DMS153 treated with DMSO at 0.1 percent for 48 hours (cell line): ENCODE measurements at regions not wholly inside any gene's neighbourhood (a gene's known extent, or its start where the extent isn't known, plus 50 kb on each side); places are given as distances from the start of the nearest gene placed in this dataset.
"Not testable (repeated sequence)": the region's sequence is repeated elsewhere in the genome, so short reads cannot be mapped to it uniquely, and the experiment has no call there.

ENCODE experiments used
- DNase-seq: peaks from one replicate; lab custom pipeline; 2025; ENCODE audit not compliant: unreplicated experiment; lab: John Stamatoyannopoulos, UW

DNA sequence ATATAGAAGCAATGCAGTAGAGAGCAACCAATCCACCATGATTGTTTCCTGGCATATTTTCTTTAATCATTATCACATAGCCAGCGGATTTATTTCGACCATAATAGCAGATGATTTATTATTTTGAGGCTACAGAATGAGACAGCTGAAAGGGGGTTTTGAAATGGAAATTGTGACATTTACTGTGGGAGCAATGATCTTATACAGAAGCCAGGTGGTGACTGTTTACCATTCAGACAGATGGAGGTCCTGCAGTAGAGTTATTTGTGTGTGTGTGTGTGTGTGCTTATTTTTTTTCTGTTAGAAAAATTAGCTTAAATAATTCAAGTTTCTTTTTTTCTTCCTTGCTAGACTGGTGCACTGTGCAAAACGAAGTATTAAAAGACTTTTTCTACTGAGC is 1784.5 kb downstream of the MRPL39 start:
- no peak for DNase-seq

DNA sequence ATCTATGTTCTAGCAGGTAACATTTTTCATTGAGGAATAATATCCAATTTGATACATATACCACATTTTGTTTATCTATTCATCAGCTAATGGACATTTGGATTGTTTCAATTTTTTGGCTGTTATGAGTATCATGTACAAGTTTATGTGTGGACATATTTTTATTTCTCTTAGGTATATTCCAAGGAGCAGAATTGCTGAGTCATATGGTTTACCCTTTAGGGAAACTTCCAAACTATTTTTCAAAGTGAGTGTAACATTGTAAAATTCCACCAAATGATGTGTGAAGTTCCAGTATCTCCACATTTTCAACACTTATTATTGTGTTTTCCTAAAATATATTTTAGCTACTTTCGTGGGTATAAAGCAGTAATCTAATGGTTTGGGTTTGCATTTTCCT is 1789.9 kb downstream of the MRPL39 start:
- no peak for DNase-seq

DNA sequence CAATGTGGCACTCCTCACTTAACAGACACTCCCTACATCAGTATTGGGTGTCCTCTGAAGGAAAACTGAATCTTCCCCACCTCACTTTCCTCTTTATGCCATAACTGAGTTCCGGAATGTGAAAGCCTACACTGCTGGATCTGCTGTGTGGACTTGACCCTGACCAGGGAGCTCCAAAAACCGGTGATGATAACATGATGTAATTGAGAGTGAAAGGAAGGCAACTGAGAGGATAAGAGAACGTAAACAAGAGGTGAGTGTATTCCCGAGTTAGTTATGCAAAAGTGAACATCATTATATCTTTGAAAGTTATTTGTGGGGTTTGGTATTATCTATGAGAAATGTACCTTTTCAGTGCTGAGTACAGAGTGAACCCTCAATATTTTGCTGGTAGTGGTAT is 1794.8 kb downstream of the MRPL39 start:
- DNase-seq, result no peak

DNA sequence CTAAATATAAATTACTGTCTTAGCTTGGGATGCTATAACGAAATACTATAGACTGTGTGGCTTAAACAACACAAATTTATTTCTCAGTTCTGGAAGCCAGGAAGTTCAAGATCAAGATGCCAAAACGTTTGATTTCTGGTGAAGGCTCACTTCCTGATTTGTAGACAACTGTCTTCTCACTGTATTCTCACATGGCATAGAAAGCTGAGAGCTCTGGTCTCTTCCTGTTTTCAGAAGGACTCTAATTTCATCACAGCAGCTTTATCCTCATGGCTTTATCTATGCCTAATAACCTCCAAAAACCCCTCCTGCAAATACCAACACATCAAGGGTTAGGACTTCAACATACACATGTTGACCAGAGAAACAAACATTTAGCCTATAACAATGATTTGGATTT is 1795.5 kb downstream of the MRPL39 start:
- DNase-seq, result no peak

DNA sequence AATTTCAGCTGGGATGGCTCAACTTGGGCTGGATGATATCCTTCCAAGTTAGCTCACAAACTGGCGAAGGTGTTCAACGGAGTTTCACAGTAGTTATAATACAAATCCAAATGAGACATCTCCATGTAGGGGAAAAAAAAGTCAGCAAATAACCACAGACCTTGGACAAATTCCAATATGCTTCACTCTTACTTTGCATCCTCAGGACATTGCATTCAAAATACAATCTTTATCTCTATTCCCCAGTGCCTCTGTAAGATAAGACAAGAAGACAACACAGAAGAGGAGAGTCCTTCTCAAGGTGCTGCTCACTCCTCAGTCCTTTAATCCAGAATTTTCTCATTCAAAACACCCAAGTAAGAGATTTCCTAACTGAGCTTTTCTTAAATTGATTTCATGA is 1797.7 kb downstream of the MRPL39 start:
- DNase-seq, result no peak

DNA sequence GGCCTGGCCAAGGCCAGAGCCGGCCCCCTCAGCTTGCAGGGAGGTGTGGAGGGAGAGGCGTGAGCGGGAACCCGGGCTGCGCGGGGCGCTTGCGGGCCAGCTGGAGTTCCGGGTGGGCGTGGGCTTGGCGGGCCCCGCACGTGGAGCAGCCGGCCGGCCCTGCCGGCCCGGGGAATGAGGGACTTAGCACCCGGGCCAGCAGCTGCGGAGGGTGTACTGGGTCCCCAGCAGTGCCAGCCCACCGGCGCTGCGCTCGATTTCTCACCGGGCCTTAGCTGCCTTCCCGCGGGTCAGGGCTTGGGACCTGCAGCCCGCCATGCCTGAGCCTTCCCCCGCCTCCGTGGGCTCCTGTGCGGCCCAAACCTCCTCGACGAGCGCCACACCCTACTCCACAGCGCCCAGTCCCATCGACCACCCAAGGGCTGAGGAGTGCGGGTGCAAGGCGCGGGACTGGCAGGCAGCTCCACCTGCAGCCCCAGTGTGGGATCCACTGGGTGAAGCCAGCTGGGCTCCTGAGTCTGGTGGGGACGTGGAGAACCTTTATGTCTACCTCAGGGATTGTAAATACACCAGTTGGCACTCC is 1800.2 kb downstream of the MRPL39 start:
- DNase-seq, result not testable (repeated sequence)

DNA sequence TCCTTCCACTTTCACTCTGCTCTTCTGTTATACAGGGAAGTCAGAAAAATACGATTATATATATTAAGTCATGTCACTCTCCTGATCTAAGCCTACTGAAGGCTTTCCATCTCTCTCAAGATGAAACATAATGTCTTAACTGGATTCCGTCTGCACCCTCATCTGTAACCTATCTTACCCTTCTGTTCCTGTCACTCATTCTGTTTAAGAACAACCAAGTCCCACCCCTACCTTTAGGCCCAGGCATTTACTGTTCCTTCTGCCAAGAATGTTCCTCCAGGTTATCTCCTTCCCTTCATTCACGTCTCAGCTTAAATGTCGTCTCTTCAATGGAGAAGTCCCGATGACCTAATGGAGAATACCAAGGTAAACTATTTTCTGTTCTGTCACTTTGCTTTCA is 1802.4 kb downstream of the MRPL39 start:
- DNase-seq, result no peak

DNA sequence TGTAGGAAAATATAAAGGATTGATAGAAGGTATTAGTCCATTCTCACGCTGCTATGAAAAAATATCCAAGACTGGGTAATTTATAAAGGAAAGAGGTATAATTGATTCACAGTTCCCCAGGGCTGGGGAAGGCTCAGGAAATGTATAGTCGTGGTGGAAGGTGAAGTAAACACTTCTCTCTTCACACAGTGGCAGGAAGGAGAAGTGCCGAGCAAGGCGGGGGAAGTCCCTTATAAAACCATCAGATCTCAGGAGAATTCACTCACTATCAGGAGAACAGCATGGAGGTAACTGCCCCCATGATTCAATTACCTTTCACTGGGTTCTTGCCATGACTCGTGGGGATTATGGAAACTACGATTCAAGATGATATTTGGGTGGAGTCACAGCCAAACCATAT is 1806.0 kb downstream of the MRPL39 start:
- no peak for DNase-seq

DNA sequence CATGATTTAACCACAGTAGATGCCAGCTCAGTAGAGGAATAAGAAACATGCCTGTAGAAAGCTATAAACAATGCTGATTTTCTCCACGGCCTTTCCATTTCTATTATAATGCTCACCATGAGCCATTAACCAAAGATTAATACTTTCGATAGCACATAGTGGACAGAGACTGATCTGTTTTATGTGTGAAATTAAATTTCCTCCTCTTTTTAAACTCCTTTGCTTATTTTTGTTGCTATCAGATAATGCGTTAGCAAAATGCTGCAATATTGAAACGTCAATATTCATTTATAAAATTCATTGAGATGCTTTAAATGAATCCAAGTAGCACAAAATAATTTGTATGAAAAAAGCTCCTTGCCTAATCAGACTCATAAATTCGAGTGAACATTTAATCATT is 1807.9 kb downstream of the MRPL39 start:
- DNase-seq, result no peak

DNA sequence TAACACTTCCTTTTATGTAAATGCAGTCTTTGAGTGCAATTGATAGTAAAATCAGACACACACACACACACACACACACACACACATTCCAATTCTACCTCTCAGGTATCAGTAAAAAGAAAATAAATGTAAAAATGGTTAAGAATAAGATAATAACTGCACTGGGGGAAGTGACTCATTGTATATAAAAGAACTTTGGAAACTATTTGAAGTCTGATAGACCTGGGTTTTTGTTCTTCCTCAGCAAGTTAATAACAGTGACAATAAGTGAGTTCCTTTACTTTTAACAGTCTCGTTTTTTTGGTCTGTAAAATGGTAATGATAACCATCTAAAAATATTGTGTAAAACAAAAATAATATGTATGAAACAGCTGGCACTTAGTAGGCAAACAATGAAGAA is 1815.0 kb downstream of the MRPL39 start:
- DNase-seq, result no peak

DNA sequence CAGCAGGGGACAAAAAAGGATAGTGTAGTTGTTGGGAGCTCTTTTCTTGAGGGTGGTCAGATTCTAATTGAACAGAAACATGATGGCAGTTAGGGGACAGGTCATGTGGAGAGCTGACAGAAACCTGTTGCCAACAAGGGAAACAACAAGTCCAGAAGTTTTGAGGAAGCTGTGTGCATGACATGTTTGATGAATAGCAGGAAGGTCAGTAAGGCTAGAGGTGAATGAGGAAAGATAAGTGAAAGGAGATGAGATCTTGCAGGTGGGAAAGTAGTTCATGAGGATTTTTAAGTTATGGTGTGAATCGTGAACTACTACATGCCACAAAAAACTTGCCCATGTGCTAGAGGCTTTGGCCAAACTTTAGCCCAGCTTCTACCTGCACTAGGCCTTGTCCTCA is 1817.4 kb downstream of the MRPL39 start:
- DNase-seq, result no peak

DNA sequence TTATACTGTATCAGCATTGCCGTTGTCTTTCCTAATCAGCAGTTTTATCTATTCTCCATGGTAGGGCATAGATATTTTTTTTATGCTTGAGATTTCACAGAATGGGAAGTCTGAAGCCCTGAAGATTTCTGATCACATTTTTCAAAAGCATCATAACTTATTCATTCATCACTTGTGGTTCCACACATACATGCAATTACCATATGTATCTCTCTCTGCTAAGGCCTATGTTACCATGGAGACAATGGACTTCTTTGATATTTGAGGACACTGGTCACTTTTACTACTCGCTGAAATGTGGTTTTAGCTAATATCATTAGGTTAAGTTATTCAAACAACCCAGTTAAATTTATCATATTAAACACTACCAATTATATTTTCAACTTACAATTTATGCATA is 1827.0 kb downstream of the MRPL39 start:
- no peak for DNase-seq

DNA sequence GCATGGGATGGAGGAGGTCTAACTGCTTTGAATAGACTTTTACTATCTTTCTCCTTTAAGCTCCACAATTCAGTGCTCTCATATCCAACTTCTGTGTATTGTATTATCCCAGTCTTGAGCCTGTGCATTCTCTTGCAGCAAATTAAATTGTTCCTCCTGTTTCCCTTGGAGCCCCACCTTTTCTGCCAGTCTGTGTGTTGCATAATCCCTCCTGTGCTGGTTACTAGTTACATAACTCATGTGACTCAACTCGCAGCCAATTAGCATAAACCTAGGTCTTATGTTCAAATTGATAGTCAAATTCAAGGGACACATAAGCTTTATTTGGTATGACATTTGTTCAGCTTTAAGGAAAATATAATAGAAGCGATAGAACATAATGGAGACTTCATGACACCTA is 1863.5 kb downstream of the MRPL39 start:
- no peak for DNase-seq

DNA sequence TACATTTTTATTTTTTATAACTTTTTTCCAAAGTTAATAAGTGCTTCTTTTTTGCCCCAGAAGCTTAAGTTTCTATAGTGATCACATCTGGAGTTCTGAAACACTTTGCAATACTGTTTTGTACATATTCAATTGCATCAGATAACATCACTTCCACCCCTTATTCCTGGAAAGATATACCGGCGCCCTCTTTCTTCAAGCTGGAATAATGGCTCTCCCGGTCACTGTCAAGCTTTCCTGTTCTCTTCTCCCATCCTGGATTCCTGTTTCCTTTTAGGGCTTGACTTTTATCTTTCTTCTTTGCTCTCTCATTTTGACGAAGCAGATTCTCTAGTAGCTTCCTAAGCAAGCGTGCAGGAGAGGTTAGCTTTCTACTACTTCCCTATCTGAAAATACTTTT is 1866.8 kb downstream of the MRPL39 start:
- DNase-seq, result no peak

DNA sequence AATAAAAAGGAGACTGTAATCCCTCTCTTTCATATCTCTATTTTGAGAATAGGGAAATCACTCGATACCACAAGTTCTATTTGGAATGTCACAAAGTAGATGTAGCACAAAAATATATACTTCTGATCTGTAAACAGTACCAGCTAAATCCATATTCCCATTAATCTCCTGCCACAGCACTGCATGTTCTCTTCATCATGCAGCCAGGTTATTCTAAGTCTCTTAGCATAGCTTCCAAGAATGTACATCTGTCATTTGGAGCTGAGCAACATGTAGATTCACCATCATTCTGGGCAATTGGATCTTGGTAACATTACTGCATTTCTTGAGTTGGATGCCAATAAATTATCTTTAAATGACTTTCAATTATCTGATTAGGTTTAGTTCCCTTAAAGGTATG is 1874.5 kb downstream of the MRPL39 start:
- DNase-seq, result no peak

DNA sequence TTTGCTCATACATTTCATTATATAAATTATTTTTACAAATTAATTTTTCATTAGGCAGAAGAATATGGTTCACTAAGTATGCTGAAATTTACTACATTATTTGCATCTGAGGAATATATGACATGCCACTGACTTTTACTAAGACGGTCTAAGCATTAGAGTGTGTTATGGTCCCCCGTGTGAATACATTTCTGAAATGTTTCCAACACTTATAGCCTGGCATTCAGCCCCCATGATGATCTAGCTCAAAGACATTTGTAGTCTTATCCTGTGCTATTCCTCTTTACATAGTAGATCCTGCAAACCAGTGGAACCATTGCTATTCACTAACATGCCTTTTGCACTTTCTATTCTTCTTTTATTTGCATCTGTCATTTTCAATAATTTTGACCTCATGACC is 1878.0 kb downstream of the MRPL39 start:
- DNase-seq, result no peak

DNA sequence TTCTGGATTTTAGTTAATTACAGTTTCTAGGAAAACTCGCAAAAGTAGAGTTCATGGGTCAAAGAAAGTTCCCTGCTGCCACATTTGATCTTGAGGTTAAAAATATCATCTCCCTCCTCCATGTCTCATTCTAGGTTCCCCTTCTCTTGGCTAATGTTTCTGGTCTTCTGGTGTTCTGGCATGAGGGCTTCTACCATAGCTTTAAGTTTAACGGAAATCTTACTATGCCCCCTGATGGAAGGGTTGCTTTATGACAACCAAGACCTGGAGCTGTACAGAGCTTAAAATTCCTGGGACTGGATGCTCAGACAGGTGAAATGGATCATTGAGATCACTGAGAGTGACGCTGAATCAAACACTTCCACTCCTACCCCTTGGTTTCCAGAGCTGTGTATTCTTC is 1881.7 kb downstream of the MRPL39 start:
- no peak for DNase-seq

DNA sequence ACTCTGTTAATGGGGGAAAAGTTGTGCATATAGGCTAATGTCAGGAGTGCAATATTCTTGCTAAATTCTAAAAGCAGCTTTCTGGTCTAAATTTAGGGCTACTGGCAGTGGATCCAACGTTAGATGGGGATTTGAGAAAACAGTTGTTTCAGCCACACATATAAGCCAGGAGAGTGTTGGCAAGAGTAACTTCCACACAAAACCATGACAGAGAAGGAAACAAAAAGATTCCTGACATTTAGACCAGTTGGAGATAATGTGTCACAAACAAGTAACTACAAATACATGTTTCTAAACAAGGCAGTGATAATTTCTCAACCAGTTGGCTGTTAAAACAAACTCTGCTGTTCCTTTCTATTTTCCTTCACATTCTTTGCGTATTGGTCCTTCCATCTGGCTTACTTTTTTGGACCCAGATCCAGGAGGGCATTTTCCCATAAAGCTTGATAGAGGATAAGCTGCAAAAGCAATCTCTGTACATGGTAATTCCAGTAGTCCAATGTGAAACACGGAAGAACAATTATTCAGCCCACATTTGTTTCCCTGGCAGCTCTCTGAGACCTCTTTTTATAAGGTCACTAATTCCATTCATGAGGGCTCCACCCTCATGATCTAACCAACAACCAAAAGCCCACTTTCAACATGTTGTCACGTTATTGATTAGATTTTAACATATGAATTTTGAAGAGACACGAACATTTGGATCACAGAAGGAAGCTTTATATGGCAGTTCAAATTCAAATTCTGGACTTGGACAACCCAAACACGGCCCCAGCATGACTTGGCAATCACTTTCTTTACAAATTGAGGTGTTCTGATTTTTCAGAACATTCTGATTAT is 1888.6 kb downstream of the MRPL39 start:
- DNase-seq, result no peak

DNA sequence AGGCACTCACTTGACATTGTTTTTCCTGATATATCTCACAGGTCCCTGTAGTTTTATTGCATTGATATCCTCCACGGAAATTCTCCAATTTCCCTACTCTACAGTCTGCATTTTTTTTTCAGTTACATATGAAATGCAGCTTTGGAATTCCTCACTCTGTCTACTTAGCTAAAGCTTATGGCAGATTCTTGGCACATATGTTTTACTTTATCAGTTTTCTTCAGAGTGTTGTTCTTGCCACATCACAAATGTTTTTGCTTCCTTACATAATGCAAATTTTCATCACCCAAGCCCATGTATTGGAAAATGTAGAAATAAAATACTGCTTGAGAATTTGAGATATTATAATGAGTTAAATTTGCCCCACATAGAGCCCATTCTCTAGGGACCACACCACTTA is 1895.1 kb downstream of the MRPL39 start:
- DNase-seq, result no peak

DNA sequence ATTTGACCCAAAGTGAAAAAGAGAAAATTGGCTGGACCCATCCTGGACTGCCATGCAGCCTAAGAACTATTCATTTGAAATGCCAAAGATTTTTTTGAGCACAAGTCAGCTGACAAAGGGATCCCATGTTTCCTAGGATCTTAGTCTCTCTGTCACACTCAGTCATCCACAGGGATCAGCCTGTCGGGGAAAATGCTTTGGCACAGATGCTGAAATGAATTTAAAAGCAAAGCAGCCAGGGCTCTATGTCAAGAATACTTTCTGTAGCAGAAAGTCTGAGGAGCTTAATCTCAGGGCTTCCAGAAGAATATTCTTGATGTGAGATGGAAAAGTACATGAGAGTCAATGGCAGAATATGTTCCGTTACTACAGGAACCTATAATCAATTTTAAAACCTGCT is 1900.8 kb downstream of the MRPL39 start:
- DNase-seq, result no peak

DNA sequence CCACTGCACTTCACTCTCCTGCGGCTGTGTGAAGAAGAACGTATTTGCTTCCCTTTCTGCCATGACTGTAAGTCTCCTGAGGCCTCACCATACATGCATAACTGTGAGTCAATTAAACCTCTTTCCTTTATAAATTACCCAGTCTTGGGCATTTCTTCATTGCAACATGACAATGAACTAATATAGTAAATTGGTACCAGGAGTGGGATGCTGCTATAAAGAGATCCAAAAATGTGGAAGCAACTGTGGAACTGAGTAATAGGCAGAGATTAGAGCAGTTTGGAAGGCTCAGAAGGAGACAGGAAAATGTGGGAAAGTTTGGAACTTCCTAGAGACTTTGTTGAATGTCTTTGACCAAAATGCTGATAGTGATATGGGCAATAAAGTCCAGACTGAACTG is 1907.9 kb downstream of the MRPL39 start:
- DNase-seq, result no peak

DNA sequence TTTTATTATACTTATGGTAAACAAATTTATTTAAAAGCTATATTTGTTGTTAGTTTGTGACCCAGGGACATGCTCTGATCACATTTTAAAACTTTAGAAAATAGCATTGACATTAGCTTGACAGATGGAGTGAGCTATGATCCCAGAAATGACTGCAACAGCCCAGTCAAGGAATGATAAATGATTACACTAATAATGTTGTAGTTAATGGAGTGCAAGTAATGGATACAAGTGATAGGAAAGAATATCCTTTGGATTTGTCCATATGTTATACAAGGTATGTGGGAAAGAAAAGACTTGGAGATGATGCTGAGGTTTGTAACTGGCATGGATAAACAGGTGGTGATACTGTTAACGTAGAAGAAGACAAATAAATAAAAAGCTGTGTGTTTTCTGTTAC is 1908.7 kb downstream of the MRPL39 start:
- DNase-seq, result no peak

DNA sequence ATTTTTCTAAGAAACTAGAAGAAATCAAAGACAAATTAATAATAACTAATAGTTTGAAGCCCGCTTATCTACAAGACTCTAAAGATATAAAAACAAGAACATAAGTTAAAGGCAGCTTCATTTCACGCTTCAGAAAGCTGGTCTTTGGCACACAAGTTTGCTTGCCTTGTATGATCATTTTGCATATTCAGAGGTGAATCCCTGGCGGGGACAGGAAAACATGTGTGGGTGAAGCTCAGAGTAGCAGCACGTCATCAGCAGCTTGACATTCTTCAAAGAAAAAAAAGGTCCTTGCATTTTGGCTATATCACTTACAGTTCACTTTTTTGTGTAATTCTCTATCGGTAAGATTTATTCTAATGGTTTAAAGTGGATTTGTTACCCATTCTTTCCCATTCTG is 1911.8 kb downstream of the MRPL39 start:
- DNase-seq, result no peak
